ENCODE measurements at regions not wholly inside any gene's neighbourhood (a gene's known extent, or its start where the extent isn't known, plus 50 kb on each side); places are given as distances from the start of the nearest gene placed in this dataset.

DNA sequence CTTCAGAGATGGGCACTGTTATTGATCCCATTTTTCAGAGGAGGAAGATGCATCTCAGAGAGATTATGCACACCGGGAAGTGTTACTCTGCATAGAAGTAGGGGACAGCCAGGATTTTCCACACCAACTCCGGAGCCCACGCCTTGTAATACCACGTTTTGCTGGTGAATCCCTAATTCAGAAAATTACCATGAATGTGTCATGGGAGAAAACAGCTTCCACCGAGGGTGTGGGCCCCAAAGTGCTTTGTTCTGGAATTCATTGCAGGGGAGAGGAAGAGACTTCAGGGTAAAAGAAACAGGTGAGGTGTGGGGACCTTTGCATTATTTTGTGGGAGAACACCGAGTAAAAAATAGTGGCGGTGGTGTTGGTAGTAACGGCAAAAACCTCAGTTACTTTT, 1051.4 kb upstream of the RBFOX1 start:
- DNase-seq (ENCODE audit: low spot score) = no peak

DNA sequence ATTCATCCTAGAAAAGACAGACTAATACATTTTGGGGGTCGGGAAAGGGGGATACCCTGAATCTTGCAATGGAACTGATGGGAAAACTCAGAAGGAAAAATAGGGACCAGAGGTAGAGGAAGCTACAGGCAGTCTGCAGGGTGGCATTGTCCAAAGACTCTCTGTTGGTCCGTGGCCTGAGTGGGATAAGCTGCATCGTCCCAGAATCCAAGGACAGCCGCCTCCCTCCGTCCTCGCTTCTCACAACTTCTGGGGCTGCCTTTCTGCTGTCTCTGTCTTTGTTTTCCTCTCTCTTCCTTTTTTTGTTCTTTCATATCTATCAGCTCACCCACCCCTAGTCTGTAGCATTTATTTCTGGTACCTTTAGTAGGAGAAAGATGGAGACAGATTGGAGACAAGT, 1052.6 kb upstream of the RBFOX1 start:
- DNase-seq (ENCODE audit: low spot score) = no peak

- DNase-seq (ENCODE audit: low spot score) = no peak
These were observed 1053.4 kb upstream of the RBFOX1 start for GRCh38 chr16:6279286-6279685.

GRCh38 chr16:6274351-6274750, 1058.3 kb upstream of the RBFOX1 start:
- no peak for DNase-seq (ENCODE audit: low spot score)

DNA sequence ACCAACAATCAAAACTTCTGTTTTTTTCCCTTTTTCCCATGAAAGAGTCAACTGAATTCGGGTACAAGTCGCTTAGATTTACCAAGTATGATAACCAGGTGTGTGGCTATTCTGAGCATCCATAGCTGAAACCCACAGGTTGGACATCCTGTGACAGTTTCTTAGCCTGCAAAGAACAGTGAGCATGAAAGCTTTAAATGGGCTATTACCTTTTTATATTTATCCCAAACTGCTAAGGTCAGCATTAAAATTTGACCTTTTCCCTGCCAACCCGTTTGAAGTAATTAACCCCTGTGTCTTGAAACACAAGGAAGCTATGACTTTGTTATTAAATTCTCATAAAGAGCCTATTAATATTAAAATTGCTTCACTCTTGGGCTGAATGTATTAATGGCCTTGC, 1065.0 kb upstream of the RBFOX1 start:
- no peak for DNase-seq (ENCODE audit: low spot score)

GRCh38 chr16:6266703-6267102, 1065.9 kb upstream of the RBFOX1 start:
- DNase-seq (ENCODE audit: low spot score) = no peak

DNA sequence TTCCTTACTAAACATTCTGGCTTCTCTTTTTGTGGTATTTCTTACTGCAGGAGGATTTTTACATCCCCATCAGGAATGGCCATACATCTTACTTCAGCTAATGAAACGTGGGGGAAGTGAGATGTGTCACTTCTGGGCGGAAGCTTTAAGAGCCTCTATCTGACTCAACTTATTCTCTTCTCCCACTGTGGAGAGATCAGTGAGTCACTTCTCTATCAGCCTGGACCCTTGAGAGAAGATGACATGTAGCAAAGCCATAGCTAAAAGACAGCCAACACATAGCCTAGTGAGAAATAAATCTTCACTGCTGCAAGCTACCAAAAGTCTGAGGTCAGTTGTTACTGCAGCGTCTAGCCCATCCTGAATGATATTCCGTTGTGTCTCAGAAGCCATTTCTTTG, 1066.7 kb upstream of the RBFOX1 start:
- DNase-seq (ENCODE audit: low spot score) = no peak

DNA sequence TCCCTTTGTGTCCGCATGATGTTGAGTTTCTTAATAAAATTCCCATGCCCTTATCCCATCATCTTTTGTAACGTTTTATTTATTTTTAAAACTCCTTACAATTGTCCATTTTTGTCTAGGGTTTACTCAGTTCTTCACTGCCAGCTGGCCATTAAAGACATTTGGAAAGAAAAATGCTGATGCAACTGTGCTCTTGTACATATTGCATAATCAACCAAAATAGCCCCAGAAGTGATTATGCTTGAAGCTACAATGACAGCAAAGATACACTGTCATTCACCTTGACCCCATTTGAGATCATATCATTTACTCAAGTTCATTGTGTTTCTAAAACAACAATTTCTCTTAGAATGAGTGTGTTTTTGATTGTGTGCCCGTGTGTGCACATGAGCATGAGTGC, 1074.6 kb upstream of the RBFOX1 start:
- DNase-seq (ENCODE audit: low spot score) = no peak

DNA sequence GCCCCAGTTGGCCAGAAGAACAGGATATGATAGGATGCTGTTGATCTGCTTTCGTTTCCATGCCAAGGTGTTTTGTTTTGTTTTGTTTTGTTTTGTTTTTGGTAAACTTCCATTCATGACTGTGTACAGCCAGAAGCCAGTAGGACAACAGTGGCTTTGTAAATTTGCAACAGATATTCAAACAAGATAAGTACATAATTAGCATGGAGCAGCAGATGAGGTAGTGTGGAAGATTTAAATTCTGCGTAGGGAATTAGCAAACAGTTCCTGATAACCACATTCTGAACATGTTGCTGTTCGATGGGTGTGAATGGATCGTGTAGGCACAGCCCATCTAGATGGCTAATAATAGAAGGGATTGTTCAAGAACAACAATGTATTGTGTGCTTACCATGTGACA, 1080.1 kb upstream of the RBFOX1 start:
- DNase-seq (ENCODE audit: low spot score) = no peak

GRCh38 chr16:6250511-6250910, 1082.1 kb upstream of the RBFOX1 start:
- no peak for DNase-seq (ENCODE audit: low spot score)

- DNase-seq (ENCODE audit: low spot score) = no peak
These were observed 1082.8 kb upstream of the RBFOX1 start for GRCh38 chr16:6249863-6250262.

DNA sequence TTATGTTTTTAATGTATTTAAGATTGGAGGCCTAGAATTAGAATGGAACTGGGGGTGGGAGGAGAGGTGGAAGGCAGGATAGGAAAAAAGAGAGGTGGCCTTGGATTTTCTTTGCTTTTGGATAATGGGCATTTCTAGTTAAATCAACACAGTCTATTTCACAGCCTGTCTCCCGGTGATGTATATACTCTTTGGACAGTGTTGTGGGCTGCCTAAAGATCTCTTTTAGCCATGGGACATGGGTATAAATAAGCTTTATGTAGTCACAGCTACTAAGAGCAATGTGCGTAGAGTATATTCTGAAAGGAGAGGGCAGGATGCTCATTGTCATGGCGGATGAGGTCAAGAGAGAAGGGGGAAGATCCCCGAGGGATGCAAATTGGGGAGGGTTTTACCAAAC, 1084.4 kb upstream of the RBFOX1 start:
- DNase-seq (ENCODE audit: low spot score) = no peak

DNA sequence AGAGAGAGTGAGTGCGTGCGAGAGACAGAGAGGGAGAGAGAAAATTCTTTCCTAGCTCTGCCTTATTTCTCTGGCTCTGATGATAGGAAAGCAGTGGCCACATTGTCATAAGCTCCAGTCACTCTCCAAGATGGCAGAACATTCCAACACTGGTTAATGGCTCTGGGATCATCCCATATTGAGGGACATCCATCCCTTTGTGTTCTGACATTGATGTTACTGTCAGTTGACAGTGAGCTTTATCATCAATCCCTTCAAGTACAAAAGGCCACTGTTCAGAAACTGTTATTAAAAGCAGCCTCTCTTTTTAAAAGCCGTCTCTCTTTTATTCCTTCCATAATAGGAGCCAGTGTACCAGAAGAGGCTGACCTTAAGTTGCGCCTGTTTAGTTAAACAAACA, 1084.9 kb upstream of the RBFOX1 start:
- DNase-seq (ENCODE audit: low spot score) = no peak

DNA sequence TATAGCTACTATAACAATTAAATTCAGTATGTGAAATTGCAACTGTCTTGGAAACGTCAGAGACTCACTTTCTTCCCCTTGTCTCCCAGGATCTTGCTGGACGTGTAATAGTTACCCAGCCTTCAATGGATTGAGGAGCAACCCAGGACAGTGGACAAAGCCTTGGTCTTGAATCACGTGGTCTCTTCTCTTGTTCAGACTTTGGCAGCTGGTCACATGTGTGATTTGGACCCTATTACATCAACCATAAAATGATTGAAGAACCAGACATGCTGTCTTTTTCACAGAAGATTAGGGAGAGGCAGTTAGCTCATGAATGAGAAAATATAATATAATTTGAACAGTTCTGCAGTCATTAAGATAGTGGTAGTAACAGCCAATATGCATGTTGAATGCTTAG, 1085.5 kb upstream of the RBFOX1 start:
- DNase-seq (ENCODE audit: low spot score) = no peak

GRCh38 chr16:6246266-6246665, 1086.4 kb upstream of the RBFOX1 start:
- DNase-seq (ENCODE audit: low spot score) = no peak

DNA sequence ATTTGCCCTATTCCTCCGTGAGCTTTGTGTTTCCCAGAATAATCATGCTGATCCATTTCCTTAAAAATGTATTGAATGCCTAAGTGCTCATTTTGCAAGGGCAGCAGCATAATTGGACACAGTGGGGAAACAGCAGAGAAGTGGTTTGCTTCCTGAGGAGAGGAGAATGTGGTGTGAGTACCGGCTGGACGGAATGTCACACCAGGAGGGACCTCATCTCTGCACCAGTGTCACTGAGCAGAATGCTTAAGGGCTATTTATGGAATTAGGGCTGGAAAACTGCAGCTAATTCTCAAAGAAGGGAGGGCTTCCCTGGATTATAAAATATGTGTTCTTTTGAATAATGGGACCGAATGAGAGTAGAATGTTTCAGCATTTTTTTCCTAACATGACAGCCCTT, 1100.6 kb upstream of the RBFOX1 start:
- no peak for DNase-seq (ENCODE audit: low spot score)

DNA sequence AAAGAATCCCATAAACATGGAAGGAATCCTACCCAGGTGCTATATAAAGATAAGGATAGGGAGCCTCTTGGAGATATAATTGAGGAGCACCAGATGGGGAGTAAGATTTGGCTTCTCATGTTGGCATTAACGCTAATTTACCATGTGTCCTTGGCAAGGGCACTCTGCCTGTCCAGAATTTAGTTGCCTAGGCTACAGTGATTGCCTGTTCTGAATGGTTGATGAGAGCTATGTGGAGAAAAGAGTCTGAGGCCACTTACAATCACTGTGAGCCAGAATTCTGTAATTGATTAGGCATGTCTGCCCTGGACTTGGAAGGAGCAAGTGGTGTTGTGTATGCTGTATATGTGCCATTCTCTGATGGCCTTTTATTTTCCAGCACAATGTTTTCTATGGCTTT, 1101.2 kb upstream of the RBFOX1 start:
- no peak for DNase-seq (ENCODE audit: low spot score)

DNA sequence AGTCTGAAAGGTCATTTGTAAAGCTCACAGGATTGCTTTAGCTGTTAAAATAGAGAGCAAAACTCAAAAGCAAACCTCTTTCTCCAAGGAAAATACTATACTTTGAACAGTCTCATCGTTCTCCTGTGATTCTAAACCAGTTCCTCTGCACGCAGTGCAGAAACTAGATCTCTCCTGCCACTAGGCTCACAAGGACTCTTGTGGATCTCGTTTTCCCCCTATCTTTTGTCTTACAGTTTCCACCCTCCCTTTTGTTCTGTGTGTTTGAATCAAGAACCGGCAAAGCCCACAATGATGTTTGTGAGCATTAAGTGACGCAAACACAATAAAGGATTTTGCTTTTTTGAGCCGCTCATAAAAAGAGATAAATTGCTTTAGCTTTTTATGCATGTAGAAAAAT, 1103.5 kb upstream of the RBFOX1 start:
- no peak for DNase-seq (ENCODE audit: low spot score)

DNA sequence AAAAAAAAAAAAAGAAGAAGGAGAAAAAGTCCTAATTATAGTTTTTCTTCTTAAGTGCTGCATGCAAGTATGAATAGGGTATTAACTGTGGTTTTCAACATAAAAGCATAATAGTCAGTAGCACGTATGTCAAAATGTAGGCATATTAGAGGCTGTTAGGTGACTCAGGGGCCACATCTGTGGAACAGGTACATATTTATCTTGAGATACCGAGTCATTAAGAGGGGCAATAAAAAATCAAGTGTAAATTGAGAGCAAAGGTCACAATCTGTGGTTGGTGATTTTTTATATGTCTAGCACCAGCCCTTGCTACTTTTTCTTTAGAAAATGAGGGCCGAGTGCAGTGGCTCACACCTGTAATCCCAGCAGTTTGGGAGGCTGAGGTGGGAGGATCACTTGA, 1113.8 kb upstream of the RBFOX1 start:
- DNase-seq (ENCODE audit: low spot score) = no peak

DNA sequence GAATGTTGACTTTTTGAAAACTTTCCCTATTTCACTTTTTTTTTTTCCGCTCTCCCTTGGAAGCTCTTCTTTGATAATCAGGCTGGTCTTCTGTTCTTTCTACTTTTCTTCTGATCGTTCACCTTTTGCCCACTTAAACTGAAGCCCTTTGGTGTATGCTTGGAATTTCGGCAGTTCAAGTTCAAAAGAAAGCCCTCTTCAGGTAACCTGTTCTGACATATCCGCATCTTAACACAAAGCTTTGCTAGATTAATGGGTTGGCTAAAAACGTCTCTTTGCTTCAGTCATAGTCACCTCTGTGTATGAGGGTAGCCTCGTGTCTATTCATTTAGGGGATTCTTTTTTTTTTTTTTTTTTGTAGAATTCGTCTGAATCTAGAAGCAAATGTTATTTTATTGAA, 1115.8 kb upstream of the RBFOX1 start:
- no peak for DNase-seq (ENCODE audit: low spot score)

- DNase-seq (ENCODE audit: low spot score) = no peak
These were observed 1114.0 kb upstream of the EEF2KMT start for GRCh38 chr16:6211644-6212043.

GRCh38 chr16:6209355-6209930, 1111.8 kb upstream of the EEF2KMT start:
- DNase-seq (ENCODE audit: low spot score) = no peak

- DNase-seq (ENCODE audit: low spot score) = no peak
These were observed 1110.0 kb upstream of the EEF2KMT start for GRCh38 chr16:6207580-6207979.

- no peak for DNase-seq (ENCODE audit: low spot score)
These were observed 1109.5 kb upstream of the EEF2KMT start for GRCh38 chr16:6207124-6207523.

DNA sequence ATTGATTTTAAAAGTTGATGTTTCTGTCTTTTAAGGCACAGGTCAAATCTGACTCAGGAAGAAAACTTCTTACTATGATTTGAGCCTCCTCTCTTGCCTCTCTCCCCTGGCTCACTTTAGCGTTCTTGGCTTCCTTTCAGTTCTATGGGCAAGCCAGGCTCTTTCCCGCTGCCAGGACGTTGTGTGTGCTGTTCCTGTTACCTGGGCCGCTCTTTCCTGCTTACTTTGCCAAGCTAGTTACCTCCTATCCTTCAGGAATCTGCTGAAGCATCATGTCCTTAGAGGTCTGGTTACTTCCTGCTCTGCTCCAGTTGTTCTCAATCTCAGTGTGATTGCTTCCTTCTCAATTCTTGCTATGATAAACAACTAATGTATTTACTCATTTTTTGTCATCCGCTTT, 1108.5 kb upstream of the EEF2KMT start:
- no peak for DNase-seq (ENCODE audit: low spot score)

Measured in left forelimb (tissue), 1 donor.